Ectodermal cell (in vitro differentiated cells): ENCODE measurements at regions not wholly inside any gene's neighbourhood (a gene's known extent, or its start where the extent isn't known, plus 50 kb on each side); places are given as distances from the start of the nearest gene placed in this dataset.

Experiments
- H3K27ac ChIP-seq: 2 replicates; pipeline ENCODE4 v1.7.0; 2013; ENCODE audit warnings: mild to moderate bottlenecking, low read depth, low read length; ENCODE audit not compliant: insufficient read depth, poor library complexity, severe bottlenecking
- H3K27me3 ChIP-seq: 2 replicates; pipeline ENCODE4 v1.7.0; 2013; ENCODE audit warnings: mild to moderate bottlenecking, low read length; ENCODE audit not compliant: insufficient read depth, control insufficient read depth, poor library complexity, severe bottlenecking
- H3K36me3 ChIP-seq: one replicate; pipeline ENCODE4 v1.7.0; 2013; ENCODE audit warnings: low read length; ENCODE audit not compliant: control insufficient read depth, insufficient read depth
- H3K4me1 ChIP-seq: one replicate; pipeline ENCODE4 v1.7.0; 2013; ENCODE audit warnings: low read length; ENCODE audit not compliant: control insufficient read depth, insufficient read depth
- H3K4me3 ChIP-seq: 2 replicates; pipeline ENCODE4 v1.7.0; 2013; ENCODE audit warnings: low read depth, low read length, control low read depth; ENCODE audit not compliant: insufficient read depth
- H3K9me3 ChIP-seq: 2 replicates; pipeline ENCODE4 v1.7.0; 2013; ENCODE audit warnings: mild to moderate bottlenecking, low read length, moderate library complexity; ENCODE audit not compliant: control insufficient read depth
- WGBS, 2 experiments: methylation state at CpG; one replicate each; pipeline ENCODE4 v1.1.7; 2013; ENCODE audit warnings: missing lambda C conversion rate in 2 of 2; 5-methylcytosine and 5-hydroxymethylcytosine counted together

GRCh38 chr2:200052627-200053026, 97.2 kb downstream of the MAIP1 start:
- WGBS, 2 experiments, result 93 to 97% methylated on average over 2 to 3 of the region's 3 CpGs

GRCh38 chr2:200054681-200055468, 99.5 kb downstream of the MAIP1 start:
- no peaks in the 10 kb centered on the region for H3K27me3 ChIP-seq
- H3K36me3 ChIP-seq, result no peaks in the 10 kb centered on the region
- H3K4me1 ChIP-seq, result no peaks in the 10 kb centered on the region
- no peak overlapping the region for H3K4me3 ChIP-seq
- no peaks in the 10 kb centered on the region for H3K9me3 ChIP-seq
- no peak overlapping the region for H3K27ac ChIP-seq
- WGBS, 2 experiments, result 86 to 88% methylated on average over 15 of the region's 15 CpGs

More at GRCh38 chr2:200052627-200053026, 97.2 kb downstream of the MAIP1 start:
- Histone ChIP-seq H3K9me3 (no peaks in the 10 kb centered on the region), H3K27me3 (no peaks in the 10 kb centered on the region), H3K4me3 (no peak overlapping the region), H3K4me1 (no peaks in the 10 kb centered on the region), H3K27ac (no peak overlapping the region), H3K36me3 (no peaks in the 10 kb centered on the region)

GRCh38 chr2:200056105-200056504, 100.7 kb downstream of the MAIP1 start:
- Histone ChIP-seq H3K27ac (no peak overlapping the region), H3K9me3 (no peaks in the 10 kb centered on the region), H3K36me3 (no peaks in the 10 kb centered on the region), H3K4me3 (no peak overlapping the region), H3K4me1 (no peaks in the 10 kb centered on the region), H3K27me3 (no peaks in the 10 kb centered on the region)
- 94 to 95% methylated on average over 3 of the region's 3 CpGs for WGBS, 2 experiments

GRCh38 chr2:200063155-200063554, 107.8 kb downstream of the MAIP1 start:
- H3K9me3 ChIP-seq, result no peaks in the 10 kb centered on the region
- no peaks in the 10 kb centered on the region for H3K4me1 ChIP-seq
- WGBS, 2 experiments, result 79 to 80% methylated on average over 3 of the region's 3 CpGs
- no peak overlapping the region for H3K4me3 ChIP-seq
- no peaks in the 10 kb centered on the region for H3K36me3 ChIP-seq
- no peak overlapping the region for H3K27ac ChIP-seq
- H3K27me3 ChIP-seq, result no peaks in the 10 kb centered on the region

- Histone ChIP-seq H3K36me3 (no peaks in the 10 kb centered on the region), H3K4me3 (no peak overlapping the region), H3K4me1 (no peaks in the 10 kb centered on the region), H3K27ac (no peak overlapping the region), H3K9me3 (no peaks in the 10 kb centered on the region), H3K27me3 (no peaks in the 10 kb centered on the region)
- 92 to 95% methylated on average over 1 of the region's 1 CpG for WGBS, 2 experiments
These were observed 109.5 kb downstream of the MAIP1 start for GRCh38 chr2:200064879-200065278.

GRCh38 chr2:200065477-200065876, 110.1 kb downstream of the MAIP1 start:
- no peak overlapping the region for H3K27ac ChIP-seq
- WGBS, 2 experiments, result 93 to 94% methylated on average over 2 of the region's 2 CpGs
- H3K27me3 ChIP-seq, result no peaks in the 10 kb centered on the region
- H3K4me3 ChIP-seq, result no peak overlapping the region
- no peaks in the 10 kb centered on the region for H3K9me3 ChIP-seq
- H3K36me3 ChIP-seq, result no peaks in the 10 kb centered on the region
- no peaks in the 10 kb centered on the region for H3K4me1 ChIP-seq

GRCh38 chr2:200066417-200066816, 111.0 kb downstream of the MAIP1 start:
- Histone ChIP-seq H3K36me3 (no peaks in the 10 kb centered on the region), H3K4me3 (no peak overlapping the region), H3K9me3 (no peaks in the 10 kb centered on the region), H3K4me1 (no peaks in the 10 kb centered on the region), H3K27ac (no peak overlapping the region), H3K27me3 (no peaks in the 10 kb centered on the region)
- 83 to 90% methylated on average over 2 of the region's 2 CpGs for WGBS, 2 experiments

- Histone ChIP-seq H3K4me3 (no peak overlapping the region), H3K4me1 (no peaks in the 10 kb centered on the region), H3K27ac (no peak overlapping the region), H3K36me3 (no peaks in the 10 kb centered on the region), H3K9me3 (no peaks in the 10 kb centered on the region), H3K27me3 (no peaks in the 10 kb centered on the region)
These were observed 113.3 kb downstream of the MAIP1 start for GRCh38 chr2:200068642-200069041.

- Histone ChIP-seq H3K27ac (no peak overlapping the region), H3K9me3 (no peaks in the 10 kb centered on the region), H3K36me3 (no peaks in the 10 kb centered on the region), H3K4me3 (no peak overlapping the region), H3K4me1 (peaks cover 11% of the 10 kb centered on the region), H3K27me3 (no peaks in the 10 kb centered on the region)
- WGBS, 2 experiments, result 89 to 97% methylated on average over 5 of the region's 5 CpGs
These were observed 121.8 kb downstream of the MAIP1 start for GRCh38 chr2:200077210-200077650.

GRCh38 chr2:200077838-200078237, 122.5 kb downstream of the MAIP1 start:
- Histone ChIP-seq H3K36me3 (no peaks in the 10 kb centered on the region), H3K4me3 (no peak overlapping the region), H3K4me1 (peaks cover 11% of the 10 kb centered on the region), H3K27me3 (no peaks in the 10 kb centered on the region), H3K27ac (no peak overlapping the region), H3K9me3 (no peaks in the 10 kb centered on the region)
- 95% methylated on average over 3 of the region's 3 CpGs for WGBS, 2 experiments
